Mucosa of gallbladder (tissue), 1 donor: ENCODE measurements at regions not wholly inside any gene's neighbourhood (a gene's known extent, or its start where the extent isn't known, plus 50 kb on each side); places are given as distances from the start of the nearest gene placed in this dataset.
"Not testable (repeated sequence)": the region's sequence is repeated elsewhere in the genome, so short reads cannot be mapped to it uniquely, and the experiment has no call there.

Experiments
- DNase-seq: peaks from one replicate; pipeline ENCODE4 v3.0.0-alpha.2; 2020; ENCODE audit warnings: low spot score
- donor health status: DM: no; HTN: no; CAD: no.

- DNase-seq = no peak
Measured at GRCh38 chr1:188557053-188557452, 1728.3 kb downstream of the PLA2G4A start.

- DNase-seq = no peak
Measured at GRCh38 chr1:188582911-188583532, 1754.3 kb downstream of the PLA2G4A start.

- no peak for DNase-seq
Measured at GRCh38 chr1:188584119-188584518, 1755.4 kb downstream of the PLA2G4A start.

- DNase-seq = no peak
Measured at GRCh38 chr1:188590641-188591040, 1761.9 kb downstream of the PLA2G4A start.

- DNase-seq = no peak
Measured at GRCh38 chr1:188594542-188595235, 1765.9 kb downstream of the PLA2G4A start.

GRCh38 chr1:188599313-188599712, 1770.6 kb downstream of the PLA2G4A start:
- no peak for DNase-seq

GRCh38 chr1:188611432-188611831, 1782.7 kb downstream of the PLA2G4A start:
- DNase-seq = no peak

- DNase-seq = no peak
Measured at GRCh38 chr1:188615321-188615720, 1786.6 kb downstream of the PLA2G4A start.

- no peak for DNase-seq
Measured at GRCh38 chr1:188620236-188620635, 1791.5 kb downstream of the PLA2G4A start.

- DNase-seq = no peak
Measured at GRCh38 chr1:188641566-188642211, 1812.9 kb downstream of the PLA2G4A start.

- no peak for DNase-seq
Measured at GRCh38 chr1:188642704-188643103, 1814.0 kb downstream of the PLA2G4A start.

GRCh38 chr1:188652678-188653077, 1823.9 kb downstream of the PLA2G4A start:
- DNase-seq = no peak

GRCh38 chr1:188655966-188656365, 1821.7 kb downstream of the BRINP3 start:
- not testable (repeated sequence) for DNase-seq

GRCh38 chr1:188660572-188660971, 1817.1 kb downstream of the BRINP3 start:
- no peak for DNase-seq

GRCh38 chr1:188665477-188665876, 1812.2 kb downstream of the BRINP3 start:
- DNase-seq = no peak

- DNase-seq = no peak
Measured at GRCh38 chr1:188668083-188668482, 1809.6 kb downstream of the BRINP3 start.

- no peak for DNase-seq
Measured at GRCh38 chr1:188669728-188670382, 1807.8 kb downstream of the BRINP3 start.

GRCh38 chr1:188670837-188671236, 1806.8 kb downstream of the BRINP3 start:
- peak; percentile 29 for DNase-seq

- DNase-seq = no peak
Measured at GRCh38 chr1:188672153-188672552, 1805.5 kb downstream of the BRINP3 start.

- DNase-seq = no peak
Measured at GRCh38 chr1:188689542-188689941, 1788.1 kb downstream of the BRINP3 start.

GRCh38 chr1:188700116-188700515, 1777.5 kb downstream of the BRINP3 start:
- no peak for DNase-seq

GRCh38 chr1:188706742-188707141, 1770.9 kb downstream of the BRINP3 start:
- no peak for DNase-seq
